ENCODE measurements at regions not wholly inside any gene's neighbourhood (a gene's known extent, or its start where the extent isn't known, plus 50 kb on each side); places are given as distances from the start of the nearest gene placed in this dataset.
A peak's percentile ranks its signal among the peaks of the same experiment; 100 is the strongest.
"Not testable (repeated sequence)": the region's sequence is repeated elsewhere in the genome, so short reads cannot be mapped to it uniquely, and the experiment has no call there.

GRCh38 chr12:89225808-89226411 is 126.4 kb downstream of the DUSP6 start:
- DNase-seq = no peak

GRCh38 chr12:89225401-89225800 is 126.9 kb downstream of the DUSP6 start:
- DNase-seq = peak; percentile 24

GRCh38 chr12:89222580-89222979 is 129.7 kb downstream of the DUSP6 start:
- DNase-seq = not testable (repeated sequence)

- DNase-seq = no peak
Observed at GRCh38 chr12:89217472-89217871, 134.8 kb downstream of the DUSP6 start.

GRCh38 chr12:89216211-89216952 is 135.9 kb downstream of the DUSP6 start:
- DNase-seq = no peak

- DNase-seq = no peak
Observed at GRCh38 chr12:89215196-89215595, 137.1 kb downstream of the DUSP6 start.

- no peak for DNase-seq
Observed at GRCh38 chr12:89213747-89214146, 138.6 kb downstream of the DUSP6 start.

- DNase-seq = no peak
Observed at GRCh38 chr12:89213139-89213538, 139.2 kb downstream of the DUSP6 start.

GRCh38 chr12:89212339-89212771 is 139.9 kb downstream of the DUSP6 start:
- DNase-seq = no peak

GRCh38 chr12:89211456-89211855 is 140.8 kb downstream of the DUSP6 start:
- no peak for DNase-seq

GRCh38 chr12:89210277-89210676 is 142.0 kb downstream of the DUSP6 start:
- no peak for DNase-seq

- no peak for DNase-seq
Observed at GRCh38 chr12:89208661-89209096, 143.6 kb downstream of the DUSP6 start.

- DNase-seq = no peak
Observed at GRCh38 chr12:89206390-89206789, 145.9 kb downstream of the DUSP6 start.

GRCh38 chr12:89205517-89205916 is 146.8 kb downstream of the DUSP6 start:
- DNase-seq = no peak

- DNase-seq = no peak
Observed at GRCh38 chr12:89203144-89203543, 149.2 kb downstream of the DUSP6 start.

- no peak for DNase-seq
Observed at GRCh38 chr12:89200217-89200616, 152.1 kb downstream of the DUSP6 start.

GRCh38 chr12:89195470-89195869 is 156.8 kb downstream of the DUSP6 start:
- DNase-seq = no peak

- DNase-seq = no peak
Observed at GRCh38 chr12:89194683-89195082, 157.6 kb downstream of the DUSP6 start.

- DNase-seq = no peak
Observed at GRCh38 chr12:89192429-89192828, 159.9 kb downstream of the DUSP6 start.

GRCh38 chr12:89191597-89191996 is 160.7 kb downstream of the DUSP6 start:
- DNase-seq = not testable (repeated sequence)

- no peak for DNase-seq
Observed at GRCh38 chr12:89189448-89189847, 162.9 kb downstream of the DUSP6 start.

- DNase-seq = no peak
Observed at GRCh38 chr12:89187507-89187906, 164.8 kb downstream of the DUSP6 start.

GRCh38 chr12:89185889-89186288 is 166.4 kb downstream of the DUSP6 start:
- DNase-seq = no peak

- DNase-seq = no peak
Observed at GRCh38 chr12:89185181-89185580, 167.1 kb downstream of the DUSP6 start.

Measured in femur (tissue), 1 donor.